ENCODE measurements at regions not wholly inside any gene's neighbourhood (a gene's known extent, or its start where the extent isn't known, plus 50 kb on each side); places are given as distances from the start of the nearest gene placed in this dataset.

GRCh38 chrX:6448003-6448402, 86.9 kb downstream of the VCX3A start:
- TF ChIP-seq, protein P1, sequence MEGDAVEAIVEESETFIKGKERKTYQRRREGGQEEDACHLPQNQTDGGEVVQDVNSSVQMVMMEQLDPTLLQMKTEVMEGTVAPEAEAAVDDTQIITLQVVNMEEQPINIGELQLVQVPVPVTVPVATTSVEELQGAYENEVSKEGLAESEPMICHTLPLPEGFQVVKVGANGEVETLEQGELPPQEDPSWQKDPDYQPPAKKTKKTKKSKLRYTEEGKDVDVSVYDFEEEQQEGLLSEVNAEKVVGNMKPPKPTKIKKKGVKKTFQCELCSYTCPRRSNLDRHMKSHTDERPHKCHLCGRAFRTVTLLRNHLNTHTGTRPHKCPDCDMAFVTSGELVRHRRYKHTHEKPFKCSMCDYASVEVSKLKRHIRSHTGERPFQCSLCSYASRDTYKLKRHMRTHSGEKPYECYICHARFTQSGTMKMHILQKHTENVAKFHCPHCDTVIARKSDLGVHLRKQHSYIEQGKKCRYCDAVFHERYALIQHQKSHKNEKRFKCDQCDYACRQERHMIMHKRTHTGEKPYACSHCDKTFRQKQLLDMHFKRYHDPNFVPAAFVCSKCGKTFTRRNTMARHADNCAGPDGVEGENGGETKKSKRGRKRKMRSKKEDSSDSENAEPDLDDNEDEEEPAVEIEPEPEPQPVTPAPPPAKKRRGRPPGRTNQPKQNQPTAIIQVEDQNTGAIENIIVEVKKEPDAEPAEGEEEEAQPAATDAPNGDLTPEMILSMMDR (IDR thresholded peaks at IDR 0.05; ENCODE audit: extremely low read depth in 1 of 2, insufficient read depth in 1 of 2, low read depth in 1 of 2, low read length in 2 of 2): no peak
- TF ChIP-seq MAX (IDR thresholded peaks at IDR 0.05; ENCODE audit: insufficient read depth, insufficient read length) (no peak), POLR2AphosphoS5 (IDR thresholded peaks at IDR 0.05; ENCODE audit: insufficient read depth, low read depth, low read length) (no peak), EZH2 (IDR thresholded peaks at IDR 0.05; ENCODE audit: borderline replicate concordance, low read depth, low read length, severe bottlenecking) (no peak), POLR2A (IDR thresholded peaks at IDR 0.05; ENCODE audit: low read depth, low read length) (no peak), JUN (IDR thresholded peaks at IDR 0.05; ENCODE audit: borderline replicate concordance, insufficient read depth, insufficient read length, low read depth) (no peak), MYC (IDR thresholded peaks at IDR 0.05; ENCODE audit: low read depth, low read length) (no peak), GATA2 (IDR thresholded peaks at IDR 0.05; ENCODE audit: insufficient read depth, insufficient read length, low read depth, low read length) (no peak), FOS (IDR thresholded peaks at IDR 0.05; ENCODE audit: borderline replicate concordance, insufficient read depth, low read length) (no peak)
